Naive thymus-derived CD4-positive, alpha-beta T cell (primary cell): ENCODE measurements at regions not wholly inside any gene's neighbourhood (a gene's known extent, or its start where the extent isn't known, plus 50 kb on each side); places are given as distances from the start of the nearest gene placed in this dataset.
A peak's percentile ranks its signal among the peaks of the same experiment; 100 is the strongest.

ENCODE experiments used
- ATAC-seq: fragments of 150-1000 bp; cut with Tn5 transposase; 2 replicates; pipeline ENCODE4 v1.10.0; 2021; ENCODE audit warnings: mild to moderate bottlenecking, moderate library complexity
- CTCF ChIA-PET: fragments of 350-600 bp; sonication (Branson Sonifier 250); formaldehyde crosslinking; loops from one replicate; lab custom pipeline; 2021; ENCODE audit warnings: antibody characterized with exemption; lab: Charles Lee
- POLR2A ChIA-PET: fragments of 350-600 bp; sonication (Branson Sonifier 250); formaldehyde crosslinking; loops from one replicate; lab custom pipeline; 2021; ENCODE audit warnings: antibody characterized with exemption, inconsistent platforms; lab: Charles Lee
- DNase-seq, 9 donors: peaks; one replicate each; pipeline versions ENCODE4 v3.0.0 to v3.0.0-alpha.2; 2020 to 2022; ENCODE audit warnings: mixed read lengths in 1 of 9
- H3K27ac ChIP-seq: one replicate; pipeline ENCODE4 v1.7.0; 2013; ENCODE audit warnings: mild to moderate bottlenecking, low read depth, low read length, moderate library complexity
- H3K27me3 ChIP-seq, 2 donors: one replicate each; pipeline ENCODE4 v1.7.0; 2013; ENCODE audit warnings: low read length in 2 of 2, mild to moderate bottlenecking in 2 of 2, moderate library complexity in 2 of 2; ENCODE audit not compliant: control insufficient read depth in 2 of 2, insufficient read depth in 2 of 2
- H3K36me3 ChIP-seq, 3 experiments: 1 replicate in 2 of 3; 2 replicates in 1 of 3; pipeline ENCODE4 v1.7.0; 2013; ENCODE audit warnings: low read length in 3 of 3, mild to moderate bottlenecking in 3 of 3, moderate library complexity in 1 of 3; ENCODE audit not compliant: insufficient read depth in 3 of 3, control insufficient read depth in 2 of 3
- H3K4me1 ChIP-seq, 2 donors: one replicate each; pipeline ENCODE4 v1.7.0; 2013; ENCODE audit warnings: low read length in 2 of 2, mild to moderate bottlenecking in 2 of 2, moderate library complexity in 1 of 2; ENCODE audit not compliant: control insufficient read depth in 2 of 2, insufficient read depth in 2 of 2
- H3K4me3 ChIP-seq: 2 replicates; pipeline ENCODE4 v1.7.0; 2013; ENCODE audit warnings: mild to moderate bottlenecking, low read length
- H3K9me3 ChIP-seq, 3 experiments: 1 replicate in 2 of 3; 2 replicates in 1 of 3; pipeline ENCODE4 v1.7.0; 2013; ENCODE audit warnings: low read length in 3 of 3; ENCODE audit not compliant: control insufficient read depth in 2 of 3
- H3K27ac Mint-ChIP-seq, 9 donors: one replicate each; pipeline ENCODE4 v1.8.0; 2020 to 2022; ENCODE audit warnings: mixed read lengths in 9 of 9, mild to moderate bottlenecking in 8 of 9, moderate library complexity in 5 of 9, inconsistent platforms in 2 of 9
- H3K27me3 Mint-ChIP-seq, 5 donors: one replicate each; pipeline ENCODE4 v1.8.0; 2021 to 2022; ENCODE audit warnings: mixed read lengths in 5 of 5, mild to moderate bottlenecking in 1 of 5
- H3K36me3 Mint-ChIP-seq, 5 donors: one replicate each; pipeline ENCODE4 v1.8.0; 2020 to 2022; ENCODE audit warnings: mixed read lengths in 5 of 5, mild to moderate bottlenecking in 3 of 5, inconsistent platforms in 1 of 5
- H3K4me1 Mint-ChIP-seq, 7 donors: one replicate each; pipeline ENCODE4 v1.8.0; 2020 to 2022; ENCODE audit warnings: mixed read lengths in 7 of 7, mild to moderate bottlenecking in 3 of 7, inconsistent platforms in 1 of 7
- H3K4me3 Mint-ChIP-seq, 10 donors: one replicate each; pipeline ENCODE4 v1.8.0; 2020 to 2022; ENCODE audit warnings: mild to moderate bottlenecking in 10 of 10, mixed read lengths in 10 of 10, moderate library complexity in 6 of 10, inconsistent platforms in 2 of 10
- H3K9me3 Mint-ChIP-seq, 11 donors: one replicate each; pipeline ENCODE4 v1.8.0; 2020 to 2022; ENCODE audit warnings: mixed read lengths in 11 of 11, mild to moderate bottlenecking in 4 of 11, inconsistent platforms in 1 of 11, moderate library complexity in 1 of 11
- intact Hi-C, 2 donors: fragments of 100-400 bp; cut with micrococcal nuclease; formaldehyde crosslinking; loops; one replicate each; pipeline ENCODE4 v1.15.1; 2023

- no peaks in the 10 kb centered on the region for H3K4me1 Mint-ChIP-seq
- H3K27ac Mint-ChIP-seq = no peak overlapping the region
- Histone ChIP-seq H3K27me3 (no peaks in the 10 kb centered on the region), H3K4me3 (no peak overlapping the region), H3K9me3 (no peaks in the 10 kb centered on the region), H3K27ac (no peak overlapping the region), H3K4me1 (no peaks in the 10 kb centered on the region), H3K36me3 (no peaks in the 10 kb centered on the region)
- intact Hi-C loops = no loop called here
- H3K36me3 Mint-ChIP-seq = no peaks in the 10 kb centered on the region
- H3K9me3 Mint-ChIP-seq = peaks cover 0 to 10% (median 6%) of the 10 kb centered on the region in 11 donors
- DNase-seq (no peak), ATAC-seq (no peak)
- no peak overlapping the region for H3K4me3 Mint-ChIP-seq
- no peaks in the 10 kb centered on the region for H3K27me3 Mint-ChIP-seq
- POLR2A ChIA-PET = no interaction called here
- CTCF ChIA-PET = no interaction called here
Observed at GRCh38 chr4:179831274-179831673, 2389.0 kb upstream of the AGA start.

- POLR2A ChIA-PET = no interaction called here
- Mint-ChIP-seq H3K36me3 (no peaks in the 10 kb centered on the region), H3K4me1 (no peaks in the 10 kb centered on the region), H3K4me3 (no peak overlapping the region), H3K9me3 (peaks cover 0 to 20% (median 7%) of the 10 kb centered on the region in 11 donors), H3K27ac (no peak overlapping the region), H3K27me3 (no peaks in the 10 kb centered on the region)
- H3K36me3 ChIP-seq = no peaks in the 10 kb centered on the region
- no peaks in the 10 kb centered on the region for H3K27me3 ChIP-seq
- intact Hi-C loops = no loop called here
- CTCF ChIA-PET = interaction anchor here (0.6 kb wide), 1 partner anchor 1348 kb away, joined by 3 read pairs; no protein-coding TSS in a partner anchor
- DNase-seq (no peak), ATAC-seq (no peak)
- no peaks in the 10 kb centered on the region for H3K4me1 ChIP-seq
- H3K9me3 ChIP-seq = no peaks in the 10 kb centered on the region
- no peak overlapping the region for H3K4me3 ChIP-seq
- no peak overlapping the region for H3K27ac ChIP-seq
Observed at GRCh38 chr4:179836179-179837075, 2394.2 kb upstream of the AGA start.

DNA sequence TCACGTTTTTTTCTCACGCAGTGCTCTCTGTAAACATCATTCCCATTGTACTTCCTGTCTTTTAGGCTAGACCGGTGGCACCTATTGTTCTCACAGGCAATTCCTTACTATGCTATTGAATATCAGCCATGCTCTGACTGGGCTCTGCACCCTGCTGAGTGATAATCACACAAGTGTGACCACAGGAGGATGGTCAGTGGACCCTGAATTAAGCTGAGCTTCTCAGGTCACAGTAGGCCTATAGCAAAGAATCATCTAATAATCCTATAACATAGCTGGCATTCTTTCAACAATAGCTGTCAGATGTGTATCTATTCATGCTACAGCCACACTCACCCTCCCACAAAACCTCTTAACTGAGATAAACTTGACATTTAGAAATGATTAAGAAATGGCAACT lies 2399.8 kb upstream of the TENM3 start:
- no peak for ATAC-seq
- intact Hi-C loops = no loop called here
- Histone ChIP-seq H3K9me3 (no peaks in the 10 kb centered on the region), H3K4me1 (no peaks in the 10 kb centered on the region), H3K36me3 (no peaks in the 10 kb centered on the region), H3K4me3 (no peak overlapping the region), H3K27ac (no peak overlapping the region), H3K27me3 (no peaks in the 10 kb centered on the region)
- H3K27me3 Mint-ChIP-seq = no peaks in the 10 kb centered on the region
- no peaks in the 10 kb centered on the region for H3K36me3 Mint-ChIP-seq
- H3K27ac Mint-ChIP-seq = no peak overlapping the region
- peaks cover 0 to 25% (median 3%) of the 10 kb centered on the region in 11 donors for H3K9me3 Mint-ChIP-seq
- ChIA-PET POLR2A (no interaction called here), CTCF (no interaction called here)
- H3K4me3 Mint-ChIP-seq = no peak overlapping the region
- no peak for DNase-seq
- no peaks in the 10 kb centered on the region for H3K4me1 Mint-ChIP-seq

DNA sequence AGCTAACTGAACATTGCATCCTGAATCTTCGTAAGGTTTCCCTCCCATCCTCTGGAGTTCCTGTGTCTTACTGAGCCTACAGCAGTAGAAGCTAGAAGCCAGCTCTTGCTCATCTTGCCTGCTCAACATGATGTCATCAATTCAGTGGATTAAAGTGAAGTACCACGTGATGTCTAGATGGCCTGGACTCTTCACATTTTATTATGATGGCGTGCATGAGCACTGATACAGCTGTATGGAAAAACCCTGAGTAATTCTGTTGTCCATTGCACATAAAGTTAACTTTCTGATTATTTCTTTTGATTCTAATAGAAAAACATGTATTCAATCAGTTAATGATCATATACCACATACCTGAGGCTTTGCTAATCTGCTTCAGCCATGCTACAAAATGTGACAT lies 2387.7 kb upstream of the TENM3 start:
- ATAC-seq (no peak), DNase-seq (no peak)
- intact Hi-C loops = no loop called here
- Histone ChIP-seq H3K4me3 (no peak overlapping the region), H3K27me3 (no peaks in the 10 kb centered on the region), H3K9me3 (peaks cover 0 to 3% (median 0%) of the 10 kb centered on the region in 3 experiments), H3K4me1 (no peaks in the 10 kb centered on the region), H3K36me3 (no peaks in the 10 kb centered on the region), H3K27ac (no peak overlapping the region)
- Mint-ChIP-seq H3K4me1 (no peaks in the 10 kb centered on the region), H3K36me3 (no peaks in the 10 kb centered on the region), H3K27ac (no peak overlapping the region), H3K27me3 (no peaks in the 10 kb centered on the region), H3K9me3 (peaks cover 0 to 10% (median 1%) of the 10 kb centered on the region in 11 donors), H3K4me3 (no peak overlapping the region)
- ChIA-PET CTCF (no interaction called here), POLR2A (no interaction called here)

- no peak for DNase-seq
- Histone ChIP-seq H3K4me3 (no peak overlapping the region), H3K27me3 (no peaks in the 10 kb centered on the region), H3K4me1 (no peaks in the 10 kb centered on the region), H3K36me3 (no peaks in the 10 kb centered on the region), H3K27ac (no peak overlapping the region), H3K9me3 (peaks cover 0 to 3% (median 0%) of the 10 kb centered on the region in 3 experiments)
- no peaks in the 10 kb centered on the region for H3K4me1 Mint-ChIP-seq
- H3K27ac Mint-ChIP-seq = no peak overlapping the region
- peaks cover 0 to 12% (median 0%) of the 10 kb centered on the region in 11 donors for H3K9me3 Mint-ChIP-seq
- CTCF ChIA-PET = no interaction called here
- intact Hi-C loops = no loop called here
- no peak for ATAC-seq
- POLR2A ChIA-PET = no interaction called here
- H3K27me3 Mint-ChIP-seq = no peaks in the 10 kb centered on the region
- H3K4me3 Mint-ChIP-seq = no peak overlapping the region
- no peaks in the 10 kb centered on the region for H3K36me3 Mint-ChIP-seq
Observed at GRCh38 chr4:179858221-179858620, 2385.0 kb upstream of the TENM3 start.

GRCh38 chr4:179867300-179867878 lies 2375.8 kb upstream of the TENM3 start:
- Mint-ChIP-seq H3K9me3 (peaks cover 0 to 3% (median 0%) of the 10 kb centered on the region in 11 donors), H3K36me3 (no peaks in the 10 kb centered on the region), H3K27me3 (no peaks in the 10 kb centered on the region), H3K4me3 (no peak overlapping the region), H3K4me1 (no peaks in the 10 kb centered on the region), H3K27ac (no peak overlapping the region)
- Histone ChIP-seq H3K9me3 (no peaks in the 10 kb centered on the region), H3K27ac (no peak overlapping the region), H3K36me3 (no peaks in the 10 kb centered on the region), H3K4me3 (no peak overlapping the region), H3K4me1 (no peaks in the 10 kb centered on the region), H3K27me3 (no peaks in the 10 kb centered on the region)
- ChIA-PET CTCF (no interaction called here), POLR2A (no interaction called here)
- ATAC-seq (no peak), DNase-seq (peak in 3 of 9 donors; percentile 4 to 23 (median 6))
- intact Hi-C loops = no loop called here
